HG03565 (cell line): ENCODE measurements at regions not wholly inside any gene's neighbourhood (a gene's known extent, or its start where the extent isn't known, plus 50 kb on each side); places are given as distances from the start of the nearest gene placed in this dataset.
A peak's percentile ranks its signal among the peaks of the same experiment; 100 is the strongest.

Experiments
- ATAC-seq: cut with Tn5 transposase; IDR thresholded peaks from one replicate; pipeline ENCODE4 v1.9.1; 2021; ENCODE audit warnings: mild to moderate bottlenecking, moderate library complexity; ENCODE audit not compliant: unreplicated experiment

DNA sequence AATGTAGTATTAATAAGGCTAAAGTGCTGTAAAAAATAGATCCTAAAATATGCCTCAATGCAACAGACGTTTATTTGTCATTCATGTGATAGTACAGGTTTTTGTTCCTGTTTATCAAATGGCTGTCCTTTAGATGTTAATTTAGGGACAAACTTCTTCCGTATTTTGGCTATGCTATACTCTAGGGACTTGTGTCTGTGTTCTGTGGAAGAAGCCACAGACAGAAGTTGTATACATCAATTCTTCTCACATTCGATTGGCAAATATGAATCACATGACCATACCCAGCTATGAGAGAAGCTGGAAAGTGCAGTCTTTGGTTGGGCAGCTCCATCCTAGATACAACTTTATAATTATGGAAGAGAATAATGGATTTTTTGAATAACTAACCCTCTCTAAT is 232.7 kb upstream of the SNX7 start:
- no peak for ATAC-seq

DNA sequence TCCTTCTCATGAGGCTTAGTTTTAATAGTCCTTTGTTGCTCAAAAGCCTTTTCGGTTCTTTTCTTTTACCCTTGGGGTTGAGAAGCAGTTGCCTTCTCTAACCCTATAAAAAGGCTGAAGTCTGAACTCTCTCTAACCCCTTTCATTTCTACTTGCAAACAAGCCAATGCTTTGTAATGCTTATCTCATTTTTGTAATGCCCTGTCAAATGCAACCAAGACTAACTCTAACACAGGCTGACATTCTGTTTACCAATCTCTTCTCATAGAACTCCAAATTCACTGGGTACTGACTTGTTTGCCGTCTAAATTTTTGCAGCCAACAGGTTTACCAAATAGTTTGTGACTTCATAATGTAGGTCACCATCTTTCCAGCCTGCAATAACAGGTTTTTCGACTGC is 233.9 kb upstream of the SNX7 start:
- no peak for ATAC-seq

GRCh38 chr1:98426092-98426491 is 235.4 kb upstream of the SNX7 start:
- no peak for ATAC-seq

DNA sequence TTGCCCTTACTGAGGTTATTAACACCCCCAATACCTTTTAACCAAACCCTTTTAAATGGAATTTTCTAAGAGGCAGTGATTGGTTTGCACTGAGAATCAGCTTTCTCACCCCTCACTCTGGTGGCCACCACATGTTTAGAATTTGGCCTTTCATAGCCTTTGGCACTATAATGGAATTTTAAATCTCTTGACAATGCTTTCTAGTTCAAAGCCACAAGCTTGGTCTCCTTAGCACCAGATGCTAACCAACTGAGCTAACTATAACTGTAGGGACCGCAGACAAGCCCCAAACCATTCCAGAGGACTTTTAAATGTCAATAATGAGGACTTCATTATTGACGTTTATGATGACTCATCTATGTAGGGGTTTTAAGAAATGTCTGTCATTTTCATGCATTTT is 238.7 kb upstream of the SNX7 start:
- ATAC-seq: no peak

DNA sequence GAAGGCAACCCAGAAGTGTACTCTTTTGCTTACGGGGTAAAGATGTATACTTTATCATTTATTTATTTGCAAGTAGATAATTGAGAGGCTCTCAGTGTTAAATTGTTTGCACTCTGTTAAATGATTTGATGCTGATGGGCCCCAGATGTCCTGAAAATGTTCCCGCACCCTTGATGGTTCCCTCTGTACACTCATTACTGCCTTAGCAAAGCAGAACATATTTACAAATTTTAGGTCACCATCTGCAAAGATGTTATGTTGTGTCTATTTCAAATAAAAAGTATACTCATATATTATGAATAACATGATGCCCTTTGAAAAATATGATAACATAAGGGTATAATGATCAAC is 240.5 kb upstream of the SNX7 start:
- no peak for ATAC-seq

- ATAC-seq: no peak
These were observed 241.0 kb upstream of the SNX7 start for GRCh38 chr1:98420376-98421084.

GRCh38 chr1:98417820-98418219 is 243.7 kb upstream of the SNX7 start:
- no peak for ATAC-seq

DNA sequence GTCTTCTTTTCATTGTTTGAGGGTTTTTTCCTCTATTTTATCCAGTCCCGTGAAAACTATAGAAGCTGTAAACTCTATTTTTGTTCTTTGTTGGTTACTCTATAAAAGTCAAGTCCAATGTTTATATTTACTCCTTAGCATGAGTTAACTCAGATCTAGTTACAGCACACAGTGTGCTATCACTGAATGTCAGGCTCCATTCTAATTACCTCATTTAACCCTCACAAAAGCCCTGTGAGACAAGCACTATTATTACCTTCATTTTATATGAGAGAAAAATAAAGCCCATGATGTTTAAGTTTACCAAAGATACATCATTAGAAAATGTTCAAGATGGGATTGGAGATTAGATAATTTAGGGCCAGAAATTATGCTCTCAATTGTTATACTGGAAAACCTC is 251.4 kb upstream of the SNX7 start:
- no peak for ATAC-seq

DNA sequence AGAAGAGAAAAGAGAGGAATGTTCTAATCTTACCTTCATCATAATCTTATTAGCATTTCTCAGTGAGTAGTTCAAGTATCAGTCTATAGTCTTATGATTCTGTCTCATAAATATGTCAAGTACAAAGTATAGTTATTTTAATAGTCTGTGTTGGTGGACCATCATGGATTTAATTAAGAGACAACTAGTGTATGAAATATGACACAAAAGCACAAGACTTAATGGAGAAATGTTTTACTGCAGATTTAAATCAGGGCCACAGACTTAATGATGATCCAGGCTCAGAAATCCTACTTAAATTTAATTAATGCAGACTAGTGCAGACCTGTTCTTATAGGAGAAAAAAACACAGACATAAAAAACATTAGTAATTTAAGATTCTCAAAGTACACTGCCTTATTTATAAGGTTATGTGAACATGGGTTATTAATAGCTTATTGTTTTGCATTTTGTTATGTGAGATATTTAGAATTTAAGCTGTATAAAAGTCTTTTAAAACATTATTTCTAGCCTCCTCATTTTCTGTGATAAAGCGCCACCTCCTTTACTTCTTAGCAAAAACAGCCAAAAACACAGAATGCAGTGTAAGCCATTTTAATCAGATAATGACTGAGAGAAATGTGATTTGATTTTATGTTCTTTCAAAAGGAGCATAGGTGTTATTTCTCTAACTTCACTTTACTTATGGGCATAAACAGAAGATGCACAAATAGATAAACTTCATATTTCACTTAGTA is 255.0 kb upstream of the SNX7 start:
- no peak for ATAC-seq

DNA sequence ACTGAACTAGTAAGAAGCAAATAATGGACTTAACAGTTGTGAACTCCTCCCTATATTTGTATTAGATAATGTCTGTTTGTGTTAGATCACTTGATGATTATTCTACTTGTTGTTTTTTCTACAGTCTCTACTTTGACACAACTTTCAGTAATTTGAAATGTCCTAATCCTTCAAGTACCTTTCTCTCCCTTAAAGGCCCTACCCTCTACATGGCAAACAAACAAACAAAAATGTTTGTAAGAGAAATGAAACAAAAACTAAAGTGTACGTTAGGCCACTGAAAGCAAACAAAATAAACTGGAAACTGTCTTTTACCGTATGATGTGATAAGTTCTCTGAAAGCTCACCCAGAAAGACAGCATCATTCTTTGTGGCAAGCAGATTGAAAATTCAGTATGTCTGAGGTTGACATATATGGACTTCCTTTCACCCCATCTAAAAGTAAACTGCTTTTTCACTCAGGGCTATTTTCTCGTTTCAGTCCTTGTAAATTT is 255.9 kb upstream of the SNX7 start:
- ATAC-seq: peak; percentile 61

DNA sequence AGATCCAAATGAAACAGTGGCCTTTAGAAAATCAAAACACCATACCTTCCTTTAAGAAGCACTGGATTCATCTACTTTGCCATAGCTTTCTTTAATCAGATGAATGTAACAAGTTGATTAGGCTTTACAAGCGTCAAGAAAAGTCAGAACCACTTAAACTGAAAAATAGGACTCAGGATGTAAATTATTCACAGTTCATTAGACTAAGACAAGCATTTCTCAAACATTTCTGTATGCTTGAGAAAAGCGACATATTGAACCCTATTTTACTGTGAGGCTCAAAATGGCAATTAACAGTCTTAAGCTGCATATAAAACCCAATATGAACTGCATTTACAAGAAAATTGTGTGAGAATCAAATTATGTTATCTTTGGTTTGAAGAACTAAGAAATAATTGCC is 256.7 kb upstream of the SNX7 start:
- no peak for ATAC-seq

- no peak for ATAC-seq
These were observed 257.5 kb upstream of the SNX7 start for GRCh38 chr1:98403963-98404480.

GRCh38 chr1:98402860-98403259 is 258.7 kb upstream of the SNX7 start:
- ATAC-seq: no peak

- no peak for ATAC-seq
These were observed 261.1 kb upstream of the SNX7 start for GRCh38 chr1:98400446-98400845.

- ATAC-seq: no peak
These were observed 262.3 kb upstream of the SNX7 start for GRCh38 chr1:98399218-98399617.

DNA sequence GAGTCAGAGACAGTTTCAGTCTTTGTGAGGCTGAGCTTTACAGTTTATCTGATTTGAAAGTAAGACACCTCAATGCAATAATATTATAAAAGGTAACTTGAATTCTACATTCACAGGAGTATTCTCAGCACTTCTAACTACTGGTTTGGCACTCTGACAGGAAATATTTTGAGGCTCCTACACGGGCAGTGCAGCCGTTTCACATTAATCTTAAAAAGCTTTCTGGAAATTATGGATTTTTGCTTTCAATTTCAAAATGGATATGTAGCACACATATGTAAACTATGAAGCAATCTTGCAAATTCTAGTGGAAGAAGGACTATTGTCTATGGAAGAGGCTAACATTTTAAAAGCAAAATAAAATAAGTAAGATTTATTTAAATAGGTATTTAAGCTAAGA is 262.9 kb upstream of the SNX7 start:
- ATAC-seq: no peak

- ATAC-seq: no peak
These were observed 263.4 kb upstream of the SNX7 start for GRCh38 chr1:98398092-98398491.

DNA sequence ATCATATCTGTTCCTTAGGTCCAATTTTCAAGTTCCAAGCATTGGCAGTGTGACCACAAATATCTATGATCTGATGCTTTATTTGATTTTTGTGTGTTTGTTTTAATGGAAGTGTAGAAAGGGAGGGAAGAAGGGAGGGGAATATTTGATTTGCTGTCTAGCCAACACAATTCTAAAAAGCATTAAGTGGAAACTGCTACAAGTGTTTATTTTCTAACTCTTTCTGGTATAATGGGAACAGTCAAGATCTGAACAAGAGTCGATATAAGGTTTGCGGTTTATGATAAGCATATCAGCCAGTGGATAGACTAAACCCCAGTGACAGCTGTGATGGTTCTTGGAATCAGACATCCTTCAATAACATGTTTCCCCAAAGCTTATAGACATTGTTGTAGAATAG is 267.8 kb upstream of the SNX7 start:
- ATAC-seq: no peak

- no peak for ATAC-seq
These were observed 270.3 kb upstream of the SNX7 start for GRCh38 chr1:98391175-98391574.

- no peak for ATAC-seq
These were observed 271.7 kb upstream of the SNX7 start for GRCh38 chr1:98389809-98390208.

DNA sequence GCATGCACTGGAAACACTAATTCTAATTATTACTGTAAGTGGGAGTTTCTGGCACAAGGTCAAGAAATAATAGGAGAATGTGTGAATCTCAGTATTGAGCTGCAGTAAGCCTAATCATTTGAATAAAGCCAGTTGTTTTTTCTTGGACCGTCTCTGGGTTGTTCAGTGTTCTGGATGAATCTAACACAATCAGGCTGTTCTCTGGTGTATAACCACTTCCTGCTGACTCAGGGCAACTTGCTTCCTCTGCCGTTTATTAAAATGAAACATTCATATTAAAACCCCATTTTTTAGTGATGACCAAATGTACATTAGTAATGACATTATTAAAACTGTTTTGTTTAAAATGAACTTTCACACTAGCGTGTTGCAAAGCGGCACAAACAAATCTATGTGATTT is 273.1 kb upstream of the SNX7 start:
- ATAC-seq: peak; percentile 52

DNA sequence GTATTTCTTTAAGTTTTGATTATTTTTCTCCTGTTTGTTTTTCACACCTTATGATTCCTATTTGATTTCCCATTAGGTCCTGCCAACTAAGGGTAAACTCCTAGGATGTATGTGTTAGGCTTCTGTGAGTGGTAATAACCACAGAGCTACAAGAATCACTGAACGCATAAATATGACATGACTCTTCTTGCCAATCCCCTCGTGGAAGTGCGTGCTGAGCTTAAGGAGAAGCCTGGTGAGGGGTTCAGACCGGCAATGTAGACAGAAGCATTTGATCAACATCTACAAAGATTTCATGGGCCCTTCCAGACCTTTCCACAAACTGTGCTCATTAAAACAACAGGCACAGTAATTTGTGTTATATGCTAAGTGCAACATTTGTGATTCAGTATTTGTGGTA is 273.8 kb upstream of the SNX7 start:
- no peak for ATAC-seq
